Epidermal melanocyte (primary cell): ENCODE measurements at regions not wholly inside any gene's neighbourhood (a gene's known extent, or its start where the extent isn't known, plus 50 kb on each side); places are given as distances from the start of the nearest gene placed in this dataset.

Experiments used
- DNase-seq: peaks from one replicate; pipeline ENCODE4 v3.0.0; 2011; ENCODE audit warnings: low spot score; ENCODE audit not compliant: insufficient read length

- no peak for DNase-seq
These were observed 216.0 kb upstream of the MCTP2 start for GRCh38 chr15:94015324-94015723.

GRCh38 chr15:94008104-94009074 lies 223.0 kb upstream of the MCTP2 start:
- no peak for DNase-seq

DNA sequence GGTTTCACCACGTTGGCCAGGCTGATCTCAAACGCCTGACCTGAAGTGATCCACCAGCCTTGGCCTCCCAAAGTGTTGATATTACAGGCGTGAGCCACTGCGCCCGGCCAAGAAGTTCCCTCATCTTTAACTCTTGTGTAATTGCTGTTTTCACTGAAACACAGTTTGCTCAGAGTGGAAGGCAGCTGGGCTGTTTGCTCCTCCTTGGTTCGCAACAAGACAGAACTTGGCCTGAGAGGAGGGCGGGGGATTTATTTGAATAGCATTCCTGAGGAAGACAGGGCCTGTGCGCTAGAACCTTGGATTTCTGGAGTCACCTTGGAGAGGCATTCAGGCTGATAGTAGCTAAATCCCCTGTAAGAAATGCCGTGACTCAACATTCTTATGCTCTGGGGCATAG lies 226.7 kb upstream of the MCTP2 start:
- no peak for DNase-seq

- no peak for DNase-seq
These were observed 229.3 kb upstream of the MCTP2 start for GRCh38 chr15:94002041-94002440.

- no peak for DNase-seq
These were observed 230.0 kb upstream of the MCTP2 start for GRCh38 chr15:94001255-94001801.

DNA sequence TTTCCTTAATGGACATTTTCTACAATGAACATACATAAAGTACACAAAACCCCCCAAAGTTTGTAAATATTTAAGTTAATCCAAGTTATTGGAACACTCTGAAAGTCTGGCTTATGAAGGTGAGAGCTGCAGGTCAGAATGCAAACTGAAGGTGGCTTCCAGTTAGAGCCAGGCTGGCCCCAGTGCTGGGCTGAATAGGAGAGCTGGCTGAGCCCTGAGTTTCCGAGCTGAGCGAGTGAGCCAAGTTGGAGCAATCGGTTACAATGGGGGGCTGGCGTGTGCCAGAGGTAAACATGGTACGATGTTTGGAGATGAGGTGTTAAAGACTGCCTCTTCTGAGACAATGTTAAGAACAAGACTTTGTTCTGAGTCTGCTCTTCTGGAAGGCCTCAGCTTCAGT lies 230.8 kb upstream of the MCTP2 start:
- DNase-seq: no peak

GRCh38 chr15:93997071-93997658 lies 234.2 kb upstream of the MCTP2 start:
- peak; percentile 32 for DNase-seq

DNA sequence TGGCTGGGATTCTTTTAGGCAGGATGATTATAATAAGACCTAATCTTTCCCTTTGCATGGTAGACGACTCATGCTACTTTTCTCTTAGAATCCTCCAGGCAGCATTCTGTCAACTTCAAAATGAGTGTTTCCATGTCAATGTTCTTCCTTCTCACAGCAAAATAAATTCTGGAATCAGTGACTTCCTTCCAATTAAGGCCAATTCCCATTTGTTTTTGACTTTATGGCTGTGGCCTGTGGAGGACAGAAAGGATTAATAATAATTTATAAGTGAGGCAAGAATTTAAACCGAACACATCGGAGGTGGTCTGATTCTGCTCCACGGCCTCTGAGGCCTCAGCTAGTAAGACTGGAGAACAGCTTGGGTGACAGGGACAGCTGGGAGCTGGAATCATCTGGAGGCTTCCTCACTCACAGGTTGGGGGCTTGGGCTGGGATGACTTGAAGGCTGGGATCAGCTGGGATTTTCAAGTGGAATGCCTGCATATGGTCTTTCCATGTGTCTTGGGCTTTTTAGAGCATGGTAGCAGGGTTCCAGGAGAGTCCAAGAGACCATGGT lies 241.8 kb upstream of the MCTP2 start:
- no peak for DNase-seq

- DNase-seq: no peak
These were observed 244.3 kb upstream of the MCTP2 start for GRCh38 chr15:93987068-93987467.

GRCh38 chr15:93986400-93986984 lies 244.9 kb upstream of the MCTP2 start:
- no peak for DNase-seq

- no peak for DNase-seq
These were observed 245.4 kb upstream of the MCTP2 start for GRCh38 chr15:93985925-93986324.

- no peak for DNase-seq
These were observed 246.2 kb upstream of the MCTP2 start for GRCh38 chr15:93985176-93985575.

DNA sequence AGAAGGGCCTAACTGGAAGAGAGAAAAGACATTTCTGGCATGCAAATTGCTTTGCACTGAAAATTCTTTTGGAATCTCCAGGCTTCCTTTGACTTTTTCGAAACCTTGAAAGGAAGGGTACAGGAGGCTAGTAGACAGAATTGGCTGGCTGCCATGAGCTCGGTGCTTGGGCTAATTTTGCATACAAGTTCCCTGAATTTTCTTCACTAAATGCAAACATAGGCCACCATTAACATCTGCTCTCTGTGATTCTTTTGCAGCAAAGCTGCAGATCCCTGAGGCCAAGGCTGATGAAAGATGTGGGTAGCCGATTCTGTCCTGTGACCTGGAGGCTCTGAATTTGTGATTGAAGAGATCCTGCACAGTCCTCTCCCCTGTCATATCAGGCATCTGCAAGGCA lies 247.8 kb upstream of the MCTP2 start:
- no peak for DNase-seq

DNA sequence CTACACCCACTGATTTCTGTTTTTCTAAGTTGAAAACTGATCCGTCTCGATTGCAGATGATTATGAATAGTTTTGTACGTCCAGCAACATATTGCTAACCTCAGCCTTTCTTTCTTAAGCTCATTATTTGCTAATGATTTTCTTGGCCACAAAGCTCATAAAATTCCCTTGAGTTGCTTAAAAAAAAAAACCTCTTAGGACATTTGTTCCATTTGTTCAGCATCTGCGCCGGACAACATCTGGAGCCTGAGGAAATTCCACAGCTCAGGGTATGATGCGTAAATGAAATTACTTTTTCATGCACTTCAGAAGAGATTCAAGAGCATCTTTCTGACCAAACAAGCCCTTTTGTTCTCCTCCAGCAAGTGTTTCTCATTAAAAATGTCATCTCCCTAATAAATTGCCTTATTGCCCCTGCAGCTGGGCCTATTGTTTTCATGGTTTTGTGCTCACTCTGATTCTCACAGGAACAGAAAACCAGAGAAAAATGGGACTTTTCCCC lies 249.1 kb upstream of the MCTP2 start:
- DNase-seq: peak; percentile 38

- no peak for DNase-seq
These were observed 249.7 kb upstream of the MCTP2 start for GRCh38 chr15:93981706-93982105.

DNA sequence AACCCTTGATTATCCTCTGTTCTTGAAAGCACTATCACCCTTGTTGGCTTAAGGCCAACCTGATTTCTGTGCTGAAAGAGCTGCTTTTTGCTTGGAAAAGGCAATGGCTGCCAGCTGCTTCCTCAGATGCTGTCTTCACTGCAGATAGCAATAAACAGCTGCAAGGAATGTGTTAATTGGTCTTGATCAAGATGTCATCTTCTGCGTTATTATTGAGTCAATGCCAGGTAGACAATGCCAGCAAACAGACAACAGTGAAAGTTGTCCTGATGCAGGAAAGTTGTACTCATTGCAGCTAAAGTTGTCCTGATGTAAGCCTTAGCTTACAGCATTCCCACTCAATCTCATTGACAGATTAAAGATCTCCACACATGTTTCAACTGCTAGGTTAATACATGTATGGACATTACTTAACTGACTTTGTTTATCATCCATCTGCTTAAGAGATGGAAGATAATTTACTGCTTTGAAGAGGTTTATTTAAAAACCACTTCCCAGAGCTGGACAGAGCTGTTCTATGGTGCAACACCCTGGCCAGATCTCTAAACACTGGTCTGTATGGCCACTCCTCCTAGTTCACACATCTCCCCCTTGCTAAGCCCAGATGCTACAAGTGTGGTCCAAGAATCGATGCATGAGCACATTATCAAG lies 251.0 kb upstream of the MCTP2 start:
- DNase-seq: no peak

DNA sequence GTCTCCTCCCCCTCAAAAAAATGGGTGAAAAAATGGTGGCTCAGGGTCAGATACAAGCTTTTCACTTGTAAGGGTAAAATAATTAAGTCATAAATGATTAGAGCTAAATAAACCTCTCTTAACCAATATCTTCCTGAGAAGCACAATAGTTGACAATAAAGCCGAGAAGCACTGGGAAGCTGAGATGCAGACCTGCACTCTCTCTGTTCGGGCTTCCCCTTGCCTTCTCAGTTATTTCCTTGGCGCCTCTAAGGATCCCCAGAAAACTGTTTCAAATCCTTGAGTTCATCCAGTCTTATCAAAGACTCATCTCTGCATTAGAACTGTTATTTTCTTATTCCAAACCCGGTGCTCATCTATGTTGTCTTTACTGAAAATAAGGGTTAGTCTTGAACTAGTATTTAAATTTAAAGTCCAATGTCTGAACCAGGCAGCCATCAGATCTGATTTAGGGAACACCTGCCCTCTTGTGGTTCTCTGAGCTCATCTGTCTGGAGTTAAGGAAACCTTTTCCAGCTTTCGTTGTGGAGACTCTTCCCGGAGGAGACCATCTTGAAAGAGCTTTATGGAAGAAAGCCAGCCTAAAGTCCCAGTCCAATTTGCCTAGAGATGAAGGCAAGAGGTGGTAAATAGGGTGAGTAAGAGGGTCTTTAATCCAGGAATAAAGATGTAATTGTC lies 256.4 kb upstream of the MCTP2 start:
- no peak for DNase-seq

- no peak for DNase-seq
These were observed 258.1 kb upstream of the MCTP2 start for GRCh38 chr15:93973287-93973686.

DNA sequence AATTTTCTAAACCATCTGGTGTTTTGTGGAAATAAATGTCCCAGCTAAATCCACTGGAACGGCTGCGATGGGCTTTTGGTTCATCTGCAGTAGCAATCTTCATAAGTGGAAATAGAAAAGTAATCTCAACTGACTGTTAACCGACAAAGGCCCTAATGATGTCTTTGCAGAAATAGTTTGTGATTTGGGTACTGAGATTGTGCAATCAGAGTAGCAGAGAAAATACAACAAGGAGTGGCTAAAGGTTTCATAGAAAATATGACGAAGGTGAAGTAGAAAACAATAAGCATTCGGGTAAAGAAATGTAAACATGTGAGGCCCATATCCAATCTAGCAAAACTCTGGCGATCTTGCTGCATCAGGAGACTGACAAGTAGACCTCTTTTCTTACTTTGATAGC lies 262.6 kb upstream of the MCTP2 start:
- DNase-seq: no peak

DNA sequence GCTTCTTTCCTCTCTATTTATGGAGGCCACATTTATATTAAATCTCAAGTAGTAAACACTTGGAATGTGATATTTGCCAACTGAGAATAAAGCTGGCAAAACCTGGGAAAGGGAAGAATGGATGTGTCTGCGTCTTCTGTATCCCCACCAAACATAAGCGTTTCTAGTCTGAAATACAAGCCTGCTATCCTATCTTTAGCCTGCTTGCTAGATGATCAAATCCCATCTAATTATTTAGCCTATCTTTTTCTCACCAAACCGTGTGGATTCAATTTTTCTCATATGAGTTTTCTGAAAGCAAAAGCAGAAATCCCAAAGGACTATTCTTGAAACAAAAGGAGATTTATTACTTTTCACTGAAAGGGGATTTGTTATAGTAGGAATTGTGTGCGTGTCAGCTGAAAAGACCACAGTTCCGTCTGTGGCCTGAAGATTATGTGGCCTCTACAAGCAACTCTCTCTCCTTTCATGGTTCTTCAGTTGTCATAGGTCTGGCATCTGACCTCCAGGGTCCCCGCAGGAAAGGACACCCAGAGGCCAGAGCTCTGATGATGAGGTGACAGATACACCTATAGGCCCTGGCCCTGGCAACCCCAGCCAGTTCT lies 266.0 kb upstream of the MCTP2 start:
- no peak for DNase-seq
